OCI-LY3 (cell line): ENCODE measurements at regions not wholly inside any gene's neighbourhood (a gene's known extent, or its start where the extent isn't known, plus 50 kb on each side); places are given as distances from the start of the nearest gene placed in this dataset.

Source experiments
- H2AFZ ChIP-seq: fragments of 200-600, 300-600 bp; shearing (Covaris generic); 2 replicates; pipeline ENCODE4 v1.6.0; 2014; ENCODE audit warnings: antibody characterized with exemption, low read depth, low read length
- H3K27ac ChIP-seq: fragments of 200-600, 300-600 bp; sonication (generic); 2 replicates; pipeline ENCODE4 v1.5.1; 2014; ENCODE audit warnings: mild to moderate bottlenecking, low read length, moderate library complexity, mixed read lengths
- H3K27me3 ChIP-seq: fragments of 200-600, 300-600 bp; sonication (generic); 2 replicates; pipeline ENCODE4 v1.6.1; 2014; ENCODE audit warnings: low read depth, low read length, mixed read lengths
- H3K36me3 ChIP-seq: fragments of 200-600, 300-600 bp; sonication (generic); replicated peaks from 2 replicates; pipeline ENCODE3; 2014; ENCODE audit warnings: low read depth, low read length, mixed read lengths
- H3K4me1 ChIP-seq: fragments of 300-600, 200-600 bp; sonication (generic); 2 replicates; pipeline ENCODE4 v1.6.1; 2014; ENCODE audit warnings: low read length, mixed read lengths
- H3K4me2 ChIP-seq: fragments of 200-600, 300-600 bp; sonication (generic); 2 replicates; pipeline ENCODE4 v1.6.1; 2014; ENCODE audit warnings: low read length, mixed read lengths
- H3K4me3 ChIP-seq: fragments of 300-600, 200-600 bp; sonication (generic); 2 replicates; pipeline ENCODE4 v1.5.1; 2014; ENCODE audit warnings: antibody characterized with exemption, mild to moderate bottlenecking, low read length, moderate library complexity
- H3K79me2 ChIP-seq: fragments of 300-600, 200-600 bp; shearing (Covaris generic); 2 replicates; pipeline ENCODE4 v1.6.1; 2014; ENCODE audit warnings: mild to moderate bottlenecking, low read length, mixed read lengths
- H3K9ac ChIP-seq: fragments of 300-600, 200-600 bp; shearing (Covaris generic); 2 replicates; pipeline ENCODE4 v1.6.0; 2014; ENCODE audit warnings: mild to moderate bottlenecking, low read length, moderate library complexity
- H3K9me3 ChIP-seq: fragments of 200-600, 300-600 bp; shearing (Covaris generic); 2 replicates; pipeline ENCODE4 v1.6.1; 2014; ENCODE audit warnings: low read length, mixed read lengths; ENCODE audit not compliant: insufficient read depth
- H4K20me1 ChIP-seq: fragments of 200-600, 300-600 bp; sonication (generic); 2 replicates; pipeline ENCODE4 v1.6.1; 2016; ENCODE audit warnings: low read length, mixed read lengths; ENCODE audit not compliant: insufficient read depth
- EZH2phosphoT487 ChIP-seq: fragments of 200-600 bp; shearing (Covaris generic); IDR thresholded peaks from 2 replicates; pipeline ENCODE4 v1.6.1; 2018; ENCODE audit warnings: antibody characterized with exemption, mixed run types, low read depth
- TF ChIP-seq, protein P1 (sequence below): fragments of 200-600, 300-600 bp; sonication (generic); IDR thresholded peaks from 2 replicates; pipeline ENCODE4 v1.5.1; 2014; ENCODE audit warnings: antibody characterized with exemption, low read length, low read depth

DNA sequence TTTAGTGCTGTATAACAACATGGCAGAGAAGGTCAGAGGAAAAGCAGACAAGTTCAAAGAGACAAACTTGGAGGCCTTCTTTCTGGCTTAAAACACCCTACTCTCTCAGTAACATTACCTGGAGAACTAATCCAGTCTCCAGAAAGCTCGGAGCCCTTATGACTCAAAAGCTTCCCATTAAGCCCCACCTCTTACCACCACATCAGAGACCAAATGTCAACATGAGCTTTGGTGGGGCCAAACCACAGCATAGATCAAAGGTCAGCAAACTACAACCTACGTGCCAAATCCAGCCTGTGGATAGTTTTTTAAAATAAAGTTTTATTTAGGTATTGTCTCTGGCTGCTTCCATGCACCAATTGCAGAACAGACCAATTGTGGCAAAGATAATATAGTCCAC, 589.9 kb downstream of the DNAH5 start:
- no peak overlapping the region for H3K4me3 ChIP-seq
- no peak overlapping the region for H3K4me2 ChIP-seq
- H3K79me2 ChIP-seq, result no peaks in the 10 kb centered on the region
- H3K27ac ChIP-seq, result no peak overlapping the region
- H3K9ac ChIP-seq, result no peak overlapping the region
- no peaks in the 10 kb centered on the region for H4K20me1 ChIP-seq
- no peaks in the 10 kb centered on the region for H3K36me3 ChIP-seq
- H3K27me3 ChIP-seq, result no peaks in the 10 kb centered on the region
- H3K9me3 ChIP-seq, result no peaks in the 10 kb centered on the region
- no peaks in the 10 kb centered on the region for H3K4me1 ChIP-seq
- H2AFZ ChIP-seq, result no peak overlapping the region
- TF ChIP-seq, protein P1, sequence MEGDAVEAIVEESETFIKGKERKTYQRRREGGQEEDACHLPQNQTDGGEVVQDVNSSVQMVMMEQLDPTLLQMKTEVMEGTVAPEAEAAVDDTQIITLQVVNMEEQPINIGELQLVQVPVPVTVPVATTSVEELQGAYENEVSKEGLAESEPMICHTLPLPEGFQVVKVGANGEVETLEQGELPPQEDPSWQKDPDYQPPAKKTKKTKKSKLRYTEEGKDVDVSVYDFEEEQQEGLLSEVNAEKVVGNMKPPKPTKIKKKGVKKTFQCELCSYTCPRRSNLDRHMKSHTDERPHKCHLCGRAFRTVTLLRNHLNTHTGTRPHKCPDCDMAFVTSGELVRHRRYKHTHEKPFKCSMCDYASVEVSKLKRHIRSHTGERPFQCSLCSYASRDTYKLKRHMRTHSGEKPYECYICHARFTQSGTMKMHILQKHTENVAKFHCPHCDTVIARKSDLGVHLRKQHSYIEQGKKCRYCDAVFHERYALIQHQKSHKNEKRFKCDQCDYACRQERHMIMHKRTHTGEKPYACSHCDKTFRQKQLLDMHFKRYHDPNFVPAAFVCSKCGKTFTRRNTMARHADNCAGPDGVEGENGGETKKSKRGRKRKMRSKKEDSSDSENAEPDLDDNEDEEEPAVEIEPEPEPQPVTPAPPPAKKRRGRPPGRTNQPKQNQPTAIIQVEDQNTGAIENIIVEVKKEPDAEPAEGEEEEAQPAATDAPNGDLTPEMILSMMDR, result no peak
- no peak for TF ChIP-seq EZH2phosphoT487

DNA sequence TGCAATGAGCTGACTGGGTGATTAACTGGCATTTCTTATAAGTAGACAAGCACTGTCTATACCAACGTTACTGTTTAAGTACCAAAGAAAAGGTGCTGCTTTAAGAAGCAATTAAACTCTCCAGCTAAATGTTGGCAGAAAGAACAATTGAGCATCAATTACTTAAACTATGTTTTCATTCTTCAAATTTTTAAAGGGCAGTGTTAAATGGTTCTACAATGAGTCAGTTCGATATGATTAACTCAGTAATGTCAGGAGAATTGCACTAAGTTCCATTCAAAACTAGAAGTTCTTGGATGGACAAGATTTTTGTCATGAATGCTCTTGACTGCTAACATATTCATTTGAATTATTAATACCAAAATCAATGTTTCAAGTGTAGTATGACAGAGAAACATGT, 593.7 kb downstream of the DNAH5 start:
- TF ChIP-seq EZH2phosphoT487, result no peak
- TF ChIP-seq, protein P1, result no peak
- H3K9me3 ChIP-seq, result no peaks in the 10 kb centered on the region
- no peak overlapping the region for H3K9ac ChIP-seq
- H3K36me3 ChIP-seq, result no peaks in the 10 kb centered on the region
- H4K20me1 ChIP-seq, result no peaks in the 10 kb centered on the region
- H3K4me3 ChIP-seq, result no peak overlapping the region
- no peaks in the 10 kb centered on the region for H3K27me3 ChIP-seq
- no peaks in the 10 kb centered on the region for H3K4me1 ChIP-seq
- H3K27ac ChIP-seq, result no peak overlapping the region
- no peaks in the 10 kb centered on the region for H3K79me2 ChIP-seq
- no peak overlapping the region for H2AFZ ChIP-seq
- H3K4me2 ChIP-seq, result no peak overlapping the region

DNA sequence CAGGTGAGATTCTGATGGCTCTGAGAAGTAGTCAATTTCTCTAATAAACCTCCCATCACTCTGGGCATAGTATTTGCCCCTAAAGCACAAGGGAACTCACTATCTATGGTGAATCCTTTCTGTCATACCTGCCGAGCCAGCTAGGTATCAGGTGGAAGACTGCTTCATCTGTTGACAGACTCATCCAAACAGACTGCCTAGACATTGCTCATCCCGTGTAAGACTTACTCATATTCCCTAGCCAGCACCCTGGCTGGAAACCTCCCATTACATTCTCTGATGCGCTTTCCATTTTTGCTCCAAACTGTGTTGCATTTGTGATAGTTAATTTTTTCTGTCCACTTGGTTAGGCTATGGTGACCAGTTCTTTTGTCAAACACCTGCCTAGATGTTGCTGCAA, 595.9 kb downstream of the DNAH5 start:
- Histone ChIP-seq H3K4me3 (no peak overlapping the region), H3K4me1 (no peaks in the 10 kb centered on the region), H3K27me3 (no peaks in the 10 kb centered on the region), H4K20me1 (no peaks in the 10 kb centered on the region), H2AFZ (no peak overlapping the region), H3K9me3 (no peaks in the 10 kb centered on the region), H3K36me3 (no peaks in the 10 kb centered on the region), H3K79me2 (no peaks in the 10 kb centered on the region), H3K27ac (no peak overlapping the region), H3K4me2 (no peak overlapping the region), H3K9ac (no peak overlapping the region)
- no peak for TF ChIP-seq EZH2phosphoT487
- TF ChIP-seq, protein P1, result no peak

DNA sequence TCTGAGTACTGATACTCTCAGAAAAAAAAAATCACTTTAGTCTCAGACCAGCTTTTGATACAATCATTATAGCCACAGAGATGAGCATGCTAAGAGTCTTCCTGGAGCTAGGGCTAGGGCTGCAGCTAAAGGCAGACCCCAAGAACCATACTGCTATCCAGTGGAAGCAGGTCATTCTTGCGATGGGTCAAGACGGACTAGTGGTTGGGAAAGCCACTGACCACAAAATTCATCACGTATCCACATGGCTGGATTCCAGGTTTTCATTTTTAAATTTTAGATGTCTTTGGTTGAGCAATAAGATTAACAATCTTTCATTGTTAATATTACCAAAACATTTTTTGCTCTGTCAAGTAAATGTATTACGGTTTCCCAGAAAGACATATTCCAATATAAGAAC, 598.1 kb downstream of the DNAH5 start:
- H3K4me3 ChIP-seq, result no peak overlapping the region
- no peaks in the 10 kb centered on the region for H3K9me3 ChIP-seq
- H3K4me1 ChIP-seq, result no peaks in the 10 kb centered on the region
- no peaks in the 10 kb centered on the region for H3K79me2 ChIP-seq
- no peak overlapping the region for H3K27ac ChIP-seq
- no peak overlapping the region for H3K9ac ChIP-seq
- no peak overlapping the region for H2AFZ ChIP-seq
- TF ChIP-seq, protein P1, result no peak
- no peak for TF ChIP-seq EZH2phosphoT487
- H3K36me3 ChIP-seq, result no peaks in the 10 kb centered on the region
- H3K27me3 ChIP-seq, result no peaks in the 10 kb centered on the region
- H4K20me1 ChIP-seq, result no peaks in the 10 kb centered on the region
- no peak overlapping the region for H3K4me2 ChIP-seq
